ENCODE measurements at regions not wholly inside any gene's neighbourhood (a gene's known extent, or its start where the extent isn't known, plus 50 kb on each side); places are given as distances from the start of the nearest gene placed in this dataset.

DNA sequence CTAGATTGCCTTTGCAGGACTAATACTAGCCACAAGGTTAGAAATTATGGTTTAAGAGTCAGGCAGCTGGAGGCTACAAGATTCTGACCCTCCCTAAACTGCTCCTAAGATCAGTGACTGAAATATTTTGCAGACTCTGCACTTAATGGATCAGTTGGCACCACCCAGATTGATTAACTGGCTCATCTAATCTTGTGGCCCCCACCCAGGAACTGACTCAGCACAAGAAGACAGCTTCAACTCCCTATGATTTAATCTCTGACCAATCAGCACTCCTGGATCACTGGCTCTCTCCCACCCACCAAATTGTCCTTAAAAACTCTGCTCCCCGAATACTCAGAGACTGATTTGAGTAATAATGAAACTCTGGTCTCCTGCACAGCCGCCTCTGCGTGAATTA is 145.4 kb upstream of the LCORL start:
- TF ChIP-seq POLR2A (IDR thresholded peaks at IDR 0.05) (no peak), CTCF (IDR thresholded peaks at IDR 0.05) (no peak)
